ENCODE measurements at regions not wholly inside any gene's neighbourhood (a gene's known extent, or its start where the extent isn't known, plus 50 kb on each side); places are given as distances from the start of the nearest gene placed in this dataset.

GRCh38 chr16:87131061-87131995 is 185.9 kb downstream of the C16orf95 start:
- no peaks in the 10 kb centered on the region for H3K79me2 ChIP-seq (ENCODE audit: control insufficient read depth, insufficient read depth, low read length)
- H2AK5ac ChIP-seq (ENCODE audit: low read length), result no peak overlapping the region
- H3K4me3 ChIP-seq (ENCODE audit: low read length), result no peak overlapping the region
- H3K56ac ChIP-seq (ENCODE audit: low read length), result no peak overlapping the region
- DNase-seq, result no peak
- no peak overlapping the region for H3K23ac ChIP-seq (ENCODE audit: low read length)
- H2BK5ac ChIP-seq (ENCODE audit: low read length), result no peak overlapping the region
- H3K79me1 ChIP-seq (ENCODE audit: low read length), result no peaks in the 10 kb centered on the region
- H3K27ac ChIP-seq (ENCODE audit: low read depth, low read length), result no peak overlapping the region
- no peak overlapping the region for H3K4me2 ChIP-seq (ENCODE audit: low read length)
- H3K9ac ChIP-seq (ENCODE audit: low read length), result no peak overlapping the region
- no peaks in the 10 kb centered on the region for H3K36me3 ChIP-seq (ENCODE audit: control insufficient read depth, insufficient read depth, low read length)
- H4K8ac ChIP-seq (ENCODE audit: low read depth, low read length), result no peak overlapping the region
- H2BK120ac ChIP-seq (ENCODE audit: low read depth, low read length), result no peak overlapping the region
- H3K4ac ChIP-seq (ENCODE audit: low read depth, low read length), result no peak overlapping the region
- H3K27me3 ChIP-seq (ENCODE audit: insufficient read depth, low read length, poor library complexity), result no peaks in the 10 kb centered on the region
- H2BK15ac ChIP-seq (replicated peaks; ENCODE audit: low read depth), result no peak overlapping the region
- H3K4me1 ChIP-seq (ENCODE audit: control insufficient read depth, low read depth, low read length), result no peaks in the 10 kb centered on the region
- no peak overlapping the region for H3K18ac ChIP-seq (ENCODE audit: low read length)
- no peak overlapping the region for H4K5ac ChIP-seq (ENCODE audit: low read length)
- WGBS (ENCODE audit: extremely low coverage, insufficient coverage, low lambda C conversion rate), result no CpG with 5 or more reads among the region's 16 CpGs

- Histone ChIP-seq H3K18ac (ENCODE audit: low read length) (no peak overlapping the region), H3K79me1 (ENCODE audit: low read length) (no peaks in the 10 kb centered on the region), H3K4me1 (ENCODE audit: control insufficient read depth, low read depth, low read length) (no peaks in the 10 kb centered on the region), H3K4me2 (ENCODE audit: low read length) (no peak overlapping the region), H3K9ac (ENCODE audit: low read length) (no peak overlapping the region), H3K27me3 (ENCODE audit: insufficient read depth, low read length, poor library complexity) (no peaks in the 10 kb centered on the region), H2AK5ac (ENCODE audit: low read length) (no peak overlapping the region), H2BK5ac (ENCODE audit: low read length) (no peak overlapping the region), H4K5ac (ENCODE audit: low read length) (no peak overlapping the region), H3K56ac (ENCODE audit: low read length) (no peak overlapping the region), H3K23ac (ENCODE audit: low read length) (no peak overlapping the region), H3K36me3 (ENCODE audit: control insufficient read depth, insufficient read depth, low read length) (no peaks in the 10 kb centered on the region), H4K8ac (ENCODE audit: low read depth, low read length) (no peak overlapping the region), H3K4ac (ENCODE audit: low read depth, low read length) (no peak overlapping the region), H3K4me3 (ENCODE audit: low read length) (no peak overlapping the region), H3K79me2 (ENCODE audit: control insufficient read depth, insufficient read depth, low read length) (no peaks in the 10 kb centered on the region), H3K27ac (ENCODE audit: low read depth, low read length) (no peak overlapping the region), H2BK120ac (ENCODE audit: low read depth, low read length) (no peak overlapping the region), H2BK15ac (replicated peaks; ENCODE audit: low read depth) (no peak overlapping the region)
- no peak for DNase-seq
- WGBS (ENCODE audit: extremely low coverage, insufficient coverage, low lambda C conversion rate), result no CpG with 5 or more reads among the region's 6 CpGs
Measured at GRCh38 chr16:87131996-87132345, 185.2 kb downstream of the C16orf95 start.

- Histone ChIP-seq H3K4me3 (ENCODE audit: low read length) (no peak overlapping the region), H3K23ac (ENCODE audit: low read length) (no peak overlapping the region), H3K27me3 (ENCODE audit: insufficient read depth, low read length, poor library complexity) (no peaks in the 10 kb centered on the region), H4K5ac (ENCODE audit: low read length) (no peak overlapping the region), H3K18ac (ENCODE audit: low read length) (no peak overlapping the region), H2BK120ac (ENCODE audit: low read depth, low read length) (no peak overlapping the region), H3K79me2 (ENCODE audit: control insufficient read depth, insufficient read depth, low read length) (no peaks in the 10 kb centered on the region), H3K27ac (ENCODE audit: low read depth, low read length) (no peak overlapping the region), H4K8ac (ENCODE audit: low read depth, low read length) (no peak overlapping the region), H3K4ac (ENCODE audit: low read depth, low read length) (no peak overlapping the region), H3K9ac (ENCODE audit: low read length) (no peak overlapping the region), H3K36me3 (ENCODE audit: control insufficient read depth, insufficient read depth, low read length) (no peaks in the 10 kb centered on the region), H3K56ac (ENCODE audit: low read length) (no peak overlapping the region), H3K4me1 (ENCODE audit: control insufficient read depth, low read depth, low read length) (no peaks in the 10 kb centered on the region), H2AK5ac (ENCODE audit: low read length) (no peak overlapping the region), H3K79me1 (ENCODE audit: low read length) (no peaks in the 10 kb centered on the region), H2BK15ac (replicated peaks; ENCODE audit: low read depth) (no peak overlapping the region), H3K4me2 (ENCODE audit: low read length) (no peak overlapping the region), H2BK5ac (ENCODE audit: low read length) (no peak overlapping the region)
- WGBS (ENCODE audit: extremely low coverage, insufficient coverage, low lambda C conversion rate), result no CpG with 5 or more reads among the region's 20 CpGs
- DNase-seq, result no peak
Measured at GRCh38 chr16:87132361-87133014, 184.7 kb downstream of the C16orf95 start.

GRCh38 chr16:87133112-87133850 is 183.9 kb downstream of the C16orf95 start:
- Histone ChIP-seq H3K4ac (ENCODE audit: low read depth, low read length) (no peak overlapping the region), H3K4me1 (ENCODE audit: control insufficient read depth, low read depth, low read length) (no peaks in the 10 kb centered on the region), H3K36me3 (ENCODE audit: control insufficient read depth, insufficient read depth, low read length) (no peaks in the 10 kb centered on the region), H3K23ac (ENCODE audit: low read length) (no peak overlapping the region), H3K79me2 (ENCODE audit: control insufficient read depth, insufficient read depth, low read length) (no peaks in the 10 kb centered on the region), H2BK15ac (replicated peaks; ENCODE audit: low read depth) (no peak overlapping the region), H4K8ac (ENCODE audit: low read depth, low read length) (no peak overlapping the region), H4K5ac (ENCODE audit: low read length) (no peak overlapping the region), H3K4me2 (ENCODE audit: low read length) (no peak overlapping the region), H2BK120ac (ENCODE audit: low read depth, low read length) (no peak overlapping the region), H3K79me1 (ENCODE audit: low read length) (no peaks in the 10 kb centered on the region), H3K18ac (ENCODE audit: low read length) (no peak overlapping the region), H3K4me3 (ENCODE audit: low read length) (no peak overlapping the region), H3K27ac (ENCODE audit: low read depth, low read length) (no peak overlapping the region), H2BK5ac (ENCODE audit: low read length) (no peak overlapping the region), H3K27me3 (ENCODE audit: insufficient read depth, low read length, poor library complexity) (no peaks in the 10 kb centered on the region), H3K56ac (ENCODE audit: low read length) (no peak overlapping the region), H2AK5ac (ENCODE audit: low read length) (no peak overlapping the region), H3K9ac (ENCODE audit: low read length) (no peak overlapping the region)
- no peak for DNase-seq
- no CpG with 5 or more reads among the region's 21 CpGs for WGBS (ENCODE audit: extremely low coverage, insufficient coverage, low lambda C conversion rate)

- Histone ChIP-seq H3K4me1 (ENCODE audit: control insufficient read depth, low read depth, low read length) (no peaks in the 10 kb centered on the region), H2BK120ac (ENCODE audit: low read depth, low read length) (no peak overlapping the region), H4K5ac (ENCODE audit: low read length) (no peak overlapping the region), H3K27ac (ENCODE audit: low read depth, low read length) (no peak overlapping the region), H2BK5ac (ENCODE audit: low read length) (no peak overlapping the region), H3K9ac (ENCODE audit: low read length) (no peak overlapping the region), H3K36me3 (ENCODE audit: control insufficient read depth, insufficient read depth, low read length) (no peaks in the 10 kb centered on the region), H3K4me3 (ENCODE audit: low read length) (no peak overlapping the region), H3K18ac (ENCODE audit: low read length) (no peak overlapping the region), H3K79me2 (ENCODE audit: control insufficient read depth, insufficient read depth, low read length) (no peaks in the 10 kb centered on the region), H2AK5ac (ENCODE audit: low read length) (no peak overlapping the region), H3K27me3 (ENCODE audit: insufficient read depth, low read length, poor library complexity) (no peaks in the 10 kb centered on the region), H2BK15ac (replicated peaks; ENCODE audit: low read depth) (no peak overlapping the region), H3K23ac (ENCODE audit: low read length) (no peak overlapping the region), H3K4me2 (ENCODE audit: low read length) (no peak overlapping the region), H4K8ac (ENCODE audit: low read depth, low read length) (no peak overlapping the region), H3K4ac (ENCODE audit: low read depth, low read length) (no peak overlapping the region), H3K79me1 (ENCODE audit: low read length) (no peaks in the 10 kb centered on the region), H3K56ac (ENCODE audit: low read length) (no peak overlapping the region)
- no CpG with 5 or more reads among the region's 17 CpGs for WGBS (ENCODE audit: extremely low coverage, insufficient coverage, low lambda C conversion rate)
- no peak for DNase-seq
Measured at GRCh38 chr16:87133966-87134627, 183.1 kb downstream of the C16orf95 start.
